PFSK-1 (cell line): ENCODE measurements at regions not wholly inside any gene's neighbourhood (a gene's known extent, or its start where the extent isn't known, plus 50 kb on each side); places are given as distances from the start of the nearest gene placed in this dataset.

Experiments
- FOXP2 ChIP-seq: optimal IDR thresholded peaks from 2 replicates; pipeline ENCODE3; 2011; ENCODE audit warnings: borderline replicate concordance, control low read depth, inconsistent platforms; ENCODE audit not compliant: insufficient read depth; ENCODE audit errors: extremely low read length, extremely low read depth
- POLR2AphosphoS5 ChIP-seq: IDR thresholded peaks from 2 replicates; pipeline ENCODE4 v1.6.1; 2012; ENCODE audit warnings: low read depth, mild to moderate bottlenecking, control low read depth, low read length, moderate library complexity
- REST ChIP-seq, 2 experiments: IDR thresholded peaks; 2 replicates each; pipeline versions ENCODE4 v1.6.1 to v1.8.0; 2011 to 2012; ENCODE audit warnings: low read depth in 2 of 2, low read length in 2 of 2, control low read depth in 1 of 2, inconsistent platforms in 1 of 2, mild to moderate bottlenecking in 1 of 2, moderate library complexity in 1 of 2; ENCODE audit not compliant: insufficient read depth in 1 of 2
- SIN3A ChIP-seq: IDR thresholded peaks from 2 replicates; pipeline ENCODE4 v1.6.1; 2012; ENCODE audit warnings: mild to moderate bottlenecking, low read length, moderate library complexity, borderline replicate concordance; ENCODE audit not compliant: insufficient read depth
- TAF1 ChIP-seq: IDR thresholded peaks from 2 replicates; pipeline ENCODE4 v1.6.1; 2012; ENCODE audit warnings: low read length, control low read depth, borderline replicate concordance; ENCODE audit not compliant: insufficient read depth

DNA sequence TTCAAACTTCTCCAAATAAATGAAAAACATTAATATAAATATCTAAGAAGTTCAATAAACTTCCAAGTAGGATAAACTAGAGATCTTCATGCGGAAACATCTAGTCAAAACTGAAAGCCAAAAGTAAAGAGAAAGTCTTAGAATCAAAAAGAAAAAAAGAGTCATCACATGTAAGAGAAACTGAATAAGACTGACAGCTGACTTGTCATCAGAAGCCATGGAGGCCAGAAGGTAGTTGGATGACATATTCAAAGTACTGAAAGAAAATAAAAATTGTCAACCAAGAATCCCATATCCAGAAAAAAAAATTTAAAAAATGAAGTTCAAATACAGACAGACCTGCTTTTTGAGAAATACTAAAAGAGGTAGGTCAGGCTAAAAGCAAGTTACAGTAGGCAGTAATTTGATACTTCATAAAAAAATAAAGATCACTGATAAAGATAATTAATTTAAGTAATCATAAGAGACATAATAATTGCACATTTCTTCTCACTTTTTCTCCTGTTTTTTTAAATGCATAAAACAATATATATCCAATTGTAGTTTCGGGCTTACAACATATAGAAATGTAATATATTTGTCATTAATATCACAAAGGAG, 327.6 kb upstream of the PCDH9 start:
- TF ChIP-seq TAF1 (no peak), POLR2AphosphoS5 (no peak), SIN3A (no peak), REST (IDR thresholded peaks at IDR 0.05; ENCODE audit: insufficient read depth in 1 of 2, low read depth in 2 of 2, low read length in 2 of 2) (no peak), FOXP2 (no peak)
